ENCODE measurements at regions not wholly inside any gene's neighbourhood (a gene's known extent, or its start where the extent isn't known, plus 50 kb on each side); places are given as distances from the start of the nearest gene placed in this dataset.
A peak's percentile ranks its signal among the peaks of the same experiment; 100 is the strongest.

DNA sequence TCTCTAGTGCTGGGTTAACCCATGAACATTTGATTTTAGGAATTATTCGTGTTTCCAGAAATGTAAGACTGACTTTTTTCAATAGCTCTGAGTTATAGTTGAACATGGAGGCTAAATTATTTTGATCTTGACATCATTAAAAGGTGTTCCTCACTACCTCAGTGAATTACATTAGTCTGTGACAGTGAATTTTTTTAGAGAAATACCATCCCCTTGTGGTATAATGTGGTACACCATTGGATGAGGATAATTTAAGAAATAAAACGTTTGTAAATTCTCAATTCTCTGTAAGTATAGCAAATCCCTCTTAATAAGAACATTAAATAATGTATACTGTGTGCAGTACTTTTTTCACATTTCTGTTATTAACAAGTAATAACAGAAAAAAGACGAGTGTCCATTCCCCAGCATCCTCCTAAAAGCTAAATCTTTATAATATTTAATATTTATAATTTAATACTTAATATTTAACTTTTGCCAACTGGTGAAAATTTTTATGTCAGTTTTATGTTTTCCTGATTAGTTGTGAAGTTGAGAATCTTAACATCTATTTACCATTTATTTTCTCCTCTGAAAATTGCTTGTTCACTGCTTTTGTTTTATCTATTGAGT lies 70.3 kb upstream of the CWC22 start:
- TF ChIP-seq, protein P1, sequence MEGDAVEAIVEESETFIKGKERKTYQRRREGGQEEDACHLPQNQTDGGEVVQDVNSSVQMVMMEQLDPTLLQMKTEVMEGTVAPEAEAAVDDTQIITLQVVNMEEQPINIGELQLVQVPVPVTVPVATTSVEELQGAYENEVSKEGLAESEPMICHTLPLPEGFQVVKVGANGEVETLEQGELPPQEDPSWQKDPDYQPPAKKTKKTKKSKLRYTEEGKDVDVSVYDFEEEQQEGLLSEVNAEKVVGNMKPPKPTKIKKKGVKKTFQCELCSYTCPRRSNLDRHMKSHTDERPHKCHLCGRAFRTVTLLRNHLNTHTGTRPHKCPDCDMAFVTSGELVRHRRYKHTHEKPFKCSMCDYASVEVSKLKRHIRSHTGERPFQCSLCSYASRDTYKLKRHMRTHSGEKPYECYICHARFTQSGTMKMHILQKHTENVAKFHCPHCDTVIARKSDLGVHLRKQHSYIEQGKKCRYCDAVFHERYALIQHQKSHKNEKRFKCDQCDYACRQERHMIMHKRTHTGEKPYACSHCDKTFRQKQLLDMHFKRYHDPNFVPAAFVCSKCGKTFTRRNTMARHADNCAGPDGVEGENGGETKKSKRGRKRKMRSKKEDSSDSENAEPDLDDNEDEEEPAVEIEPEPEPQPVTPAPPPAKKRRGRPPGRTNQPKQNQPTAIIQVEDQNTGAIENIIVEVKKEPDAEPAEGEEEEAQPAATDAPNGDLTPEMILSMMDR (conservative IDR thresholded peaks at IDR 0.05; ENCODE audit: low read depth, low read length), result peak; percentile 89
- TF ChIP-seq EZH2 (IDR thresholded peaks at IDR 0.05; ENCODE audit: low read length, unreplicated experiment) (no peak), EZH2phosphoT487 (IDR thresholded peaks at IDR 0.05; ENCODE audit: borderline replicate concordance, low read length) (no peak)
